Lower leg skin (tissue), 4 donors: ENCODE measurements at regions not wholly inside any gene's neighbourhood (a gene's known extent, or its start where the extent isn't known, plus 50 kb on each side); places are given as distances from the start of the nearest gene placed in this dataset.

Source experiments
- DNase-seq, 2 donors: peaks; one replicate each; pipeline ENCODE4 v3.0.0-alpha.2; 2019; ENCODE audit warnings: low spot score in 2 of 2
- H3K4me3 ChIP-seq: fragments of 200-600 bp; sonication (generic); 2 replicates; pipeline ENCODE4 v1.5.1; 2017; ENCODE audit warnings: mild to moderate bottlenecking, low read depth; ENCODE audit not compliant: poor library complexity, severe bottlenecking
- CTCF ChIP-seq, 3 donors: fragments of 450-650 bp; IDR thresholded peaks; one replicate each; pipeline ENCODE4 v1.5.1; 2016; ENCODE audit warnings: antibody characterized with exemption in 3 of 3, mild to moderate bottlenecking in 3 of 3, moderate library complexity in 2 of 3
- POLR2A ChIP-seq, 2 donors: fragments of 450-650 bp; IDR thresholded peaks; one replicate each; pipeline ENCODE4 v1.6.1; 2016 to 2017; ENCODE audit warnings: antibody characterized with exemption in 2 of 2, mild to moderate bottlenecking in 1 of 2, moderate library complexity in 1 of 2
- WGBS, 2 donors: methylation state at CpG; one replicate each; pipeline ENCODE4 v1.1.5; 2018; 5-methylcytosine and 5-hydroxymethylcytosine counted together
- intact Hi-C: fragments of 100-400 bp; cut with DNase I; formaldehyde crosslinking; loops from one replicate; pipeline ENCODE4 v1.15.0; 2023; ENCODE audit warnings: low total_unique reads

- DNase-seq: no peak
- TF ChIP-seq POLR2A (IDR thresholded peaks at IDR 0.05) (no peak), CTCF (IDR thresholded peaks at IDR 0.05) (no peak)
- intact Hi-C loops: no loop called here
- no peak overlapping the region for H3K4me3 ChIP-seq
- WGBS, 2 donors: 89 to 90% methylated on average over 5 of the region's 5 CpGs
These were observed 241.2 kb downstream of the HAPSTR1 start for GRCh38 chr16:9332574-9333148.

- intact Hi-C loops: no loop called here
- 86 to 87% methylated on average over 2 of the region's 2 CpGs for WGBS, 2 donors
- H3K4me3 ChIP-seq: no peak overlapping the region
- DNase-seq: no peak
- TF ChIP-seq CTCF (IDR thresholded peaks at IDR 0.05) (no peak), POLR2A (IDR thresholded peaks at IDR 0.05) (no peak)
These were observed 242.0 kb downstream of the HAPSTR1 start for GRCh38 chr16:9333469-9333868.

GRCh38 chr16:9334103-9334502 is 242.7 kb downstream of the HAPSTR1 start:
- H3K4me3 ChIP-seq: no peak overlapping the region
- TF ChIP-seq CTCF (IDR thresholded peaks at IDR 0.05): no peak
- no peak for TF ChIP-seq POLR2A (IDR thresholded peaks at IDR 0.05)
- WGBS, 2 donors: 86 to 88% methylated on average over 1 of the region's 1 CpG

GRCh38 chr16:9337308-9338032 is 246.0 kb downstream of the HAPSTR1 start:
- TF ChIP-seq CTCF (IDR thresholded peaks at IDR 0.05): no peak
- no peak for TF ChIP-seq POLR2A (IDR thresholded peaks at IDR 0.05)
- intact Hi-C loops: no loop called here
- WGBS, 2 donors: 54 to 62% methylated on average over 4 of the region's 4 CpGs
- DNase-seq: no peak
- H3K4me3 ChIP-seq: no peak overlapping the region

More at GRCh38 chr16:9334103-9334502, 242.7 kb downstream of the HAPSTR1 start:
- no peak for DNase-seq
- intact Hi-C loops: no loop called here

- intact Hi-C loops: no loop called here
- TF ChIP-seq POLR2A (IDR thresholded peaks at IDR 0.05): no peak
- TF ChIP-seq CTCF (IDR thresholded peaks at IDR 0.05): no peak
- H3K4me3 ChIP-seq: no peak overlapping the region
- 40 to 43% methylated on average over 2 of the region's 2 CpGs for WGBS, 2 donors
- no peak for DNase-seq
These were observed 246.6 kb downstream of the HAPSTR1 start for GRCh38 chr16:9338068-9338467.
